ENCODE measurements at regions not wholly inside any gene's neighbourhood (a gene's known extent, or its start where the extent isn't known, plus 50 kb on each side); places are given as distances from the start of the nearest gene placed in this dataset.

GRCh38 chr3:10669490-10670048 lies 146.5 kb upstream of the SLC6A11 start:
- H3K9me3 ChIP-seq (ENCODE audit: control insufficient read depth in 1 of 2, insufficient read depth in 1 of 2, low read depth in 1 of 2, low read length in 2 of 2), result no peaks in the 10 kb centered on the region
- H3K4me2 ChIP-seq (ENCODE audit: low read length), result no peak overlapping the region
- RAD21 ChIA-PET (ENCODE audit: low non-redundant PET in 1 of 2, low total read pairs in 2 of 2, uncharacterized antibody in 2 of 2, unreplicated experiment in 2 of 2), result no interaction called here
- H3K4me1 ChIP-seq (ENCODE audit: control insufficient read depth in 1 of 2, insufficient read depth in 2 of 2, low read length in 2 of 2), result peaks cover 0 to 8% of the 10 kb centered on the region in 2 experiments; a peak in 2 of 4 replicates
- DNase-seq (ENCODE audit: low read depth, low spot score), result no peak
- no peak for ATAC-seq
- H3K27me3 ChIP-seq (ENCODE audit: insufficient read depth, low read length), result peaks cover 19% of the 10 kb centered on the region
- TF ChIP-seq EGR1 (IDR thresholded peaks at IDR 0.05; ENCODE audit: low read depth) (no peak), JUND (IDR thresholded peaks at IDR 0.05) (no peak), SIN3A (IDR thresholded peaks at IDR 0.05; ENCODE audit: low read depth) (no peak), POLR2AphosphoS5 (IDR thresholded peaks at IDR 0.05; ENCODE audit: low read depth, low read length) (no peak), ZBTB33 (IDR thresholded peaks at IDR 0.05; ENCODE audit: extremely low read depth, insufficient replicate concordance, low read length) (no peak), RAD21 (IDR thresholded peaks at IDR 0.05; ENCODE audit: low read depth) (no peak), CBX3 (IDR thresholded peaks at IDR 0.05; ENCODE audit: low read depth) (no peak), REST (IDR thresholded peaks at IDR 0.05; ENCODE audit: low read depth) (no peak), POLR2A (IDR thresholded peaks at IDR 0.05; ENCODE audit: borderline replicate concordance, extremely low read depth, insufficient read depth, insufficient read length) (no peak)
- CTCF ChIA-PET, result no interaction called here
- H2AFZ ChIP-seq (ENCODE audit: low read depth, low read length, poor library complexity, severe bottlenecking), result no peak overlapping the region
- no peaks in the 10 kb centered on the region for H3K9me2 ChIP-seq (ENCODE audit: insufficient read depth)
- POLR2A ChIA-PET, result no interaction called here
- no peak overlapping the region for H3K9ac ChIP-seq (ENCODE audit: low read length)
- H3K79me2 ChIP-seq (ENCODE audit: insufficient read depth, low read length), result no peaks in the 10 kb centered on the region
- H3K36me3 ChIP-seq (ENCODE audit: control insufficient read depth in 1 of 2, insufficient read depth in 2 of 2, low read length in 2 of 2), result no peaks in the 10 kb centered on the region
- H4K20me1 ChIP-seq (ENCODE audit: insufficient read depth), result no peaks in the 10 kb centered on the region
- BruUV-seq (replicated peaks), result no TSS peak
- H3K27ac ChIP-seq (ENCODE audit: low read depth, low read length), result no peak overlapping the region
- no peak overlapping the region for H3K4me3 ChIP-seq (replicated peaks in 1 of 2; ENCODE audit: low read depth in 1 of 2, low read length in 2 of 2)
- intact Hi-C loops (cut with micrococcal nuclease), result no loop called here

Data from HCT116 (cell line).